ENCODE measurements at regions not wholly inside any gene's neighbourhood (a gene's known extent, or its start where the extent isn't known, plus 50 kb on each side); places are given as distances from the start of the nearest gene placed in this dataset.

GRCh38 chr10:131573707-131574106 is 262.2 kb upstream of the TCERG1L start:
- TF ChIP-seq CTCF (conservative IDR thresholded peaks at IDR 0.05; ENCODE audit: low read depth, low read length), result no peak
- TF ChIP-seq EZH2 (IDR thresholded peaks at IDR 0.05; ENCODE audit: borderline replicate concordance, low read depth, low read length, poor library complexity, severe bottlenecking), result no peak
